ENCODE measurements at regions not wholly inside any gene's neighbourhood (a gene's known extent, or its start where the extent isn't known, plus 50 kb on each side); places are given as distances from the start of the nearest gene placed in this dataset.

- FAIRE-seq: no peak
- dilution Hi-C loops (cut with MboI; ENCODE audit: extremely low pct_ligation_motif_present, low sequenced_read_pairs): no loop called here
- Histone ChIP-seq H2AFZ (ENCODE audit: control insufficient read depth, low read length) (no peak overlapping the region), H3K79me2 (ENCODE audit: control insufficient read depth, insufficient read depth, low read length) (no peaks in the 10 kb centered on the region), H4K20me1 (ENCODE audit: control insufficient read depth, extremely low read depth, insufficient read depth, low read length) (no peaks in the 10 kb centered on the region), H3K27ac (ENCODE audit: control insufficient read depth, insufficient read depth, low read length) (no peak overlapping the region), H3K27me3 (ENCODE audit: control insufficient read depth, extremely low read depth, insufficient read depth, low read length) (peaks cover 13% of the 10 kb centered on the region), H3K9ac (ENCODE audit: control insufficient read depth, extremely low read depth, insufficient read depth, low read length) (no peak overlapping the region), H3K9me3 (ENCODE audit: control insufficient read depth, low read depth, low read length) (no peaks in the 10 kb centered on the region), H3K4me1 (ENCODE audit: control insufficient read depth, extremely low read depth, insufficient read depth, low read length) (no peaks in the 10 kb centered on the region), H3K4me2 (ENCODE audit: control insufficient read depth, extremely low read depth, insufficient read depth, low read depth, low read length) (no peak overlapping the region), H3K4me3 (ENCODE audit: control insufficient read depth in 2 of 3, extremely low read depth in 1 of 3, insufficient read depth in 2 of 3, low read depth in 1 of 3, low read length in 3 of 3) (no peak overlapping the region), H3K36me3 (ENCODE audit: control insufficient read depth in 2 of 2, extremely low read depth in 1 of 2, insufficient read depth in 2 of 2, low read length in 2 of 2) (no peaks in the 10 kb centered on the region), H3K9me1 (ENCODE audit: control insufficient read depth, extremely low read depth, insufficient read depth, low read length) (no peaks in the 10 kb centered on the region)
- DNase-seq (ENCODE audit: low read depth, low spot score): no peak
- TF ChIP-seq EZH2 (IDR thresholded peaks at IDR 0.05; ENCODE audit: low read length) (no peak), CTCF (optimal IDR thresholded peaks at IDR 0.05 in 1 of 3, IDR thresholded peaks at IDR 0.05 in 1 of 3, conservative IDR thresholded peaks at IDR 0.05 in 1 of 3; ENCODE audit: extremely low read depth in 1 of 3, insufficient read depth in 2 of 3, low read length in 3 of 3) (no peak)
Observed at GRCh38 chr1:11391886-11392285, 87.1 kb upstream of the DISP3 start.

GRCh38 chr1:11394592-11395245 is 84.2 kb upstream of the DISP3 start:
- FAIRE-seq (no peak), DNase-seq (ENCODE audit: low read depth, low spot score) (no peak)
- no peaks in the 10 kb centered on the region for H3K9me3 ChIP-seq (ENCODE audit: control insufficient read depth, low read depth, low read length)
- TF ChIP-seq EZH2 (IDR thresholded peaks at IDR 0.05; ENCODE audit: low read length) (no peak), CTCF (optimal IDR thresholded peaks at IDR 0.05 in 1 of 3, IDR thresholded peaks at IDR 0.05 in 1 of 3, conservative IDR thresholded peaks at IDR 0.05 in 1 of 3; ENCODE audit: extremely low read depth in 1 of 3, insufficient read depth in 2 of 3, low read length in 3 of 3) (no peak)
- H2AFZ ChIP-seq (ENCODE audit: control insufficient read depth, low read length): no peak overlapping the region
- H3K27me3 ChIP-seq (ENCODE audit: control insufficient read depth, extremely low read depth, insufficient read depth, low read length): peaks cover 7% of the 10 kb centered on the region
- H3K4me3 ChIP-seq (ENCODE audit: control insufficient read depth in 2 of 3, extremely low read depth in 1 of 3, insufficient read depth in 2 of 3, low read depth in 1 of 3, low read length in 3 of 3): no peak overlapping the region
- H3K36me3 ChIP-seq (ENCODE audit: control insufficient read depth in 2 of 2, extremely low read depth in 1 of 2, insufficient read depth in 2 of 2, low read length in 2 of 2): no peaks in the 10 kb centered on the region
- H4K20me1 ChIP-seq (ENCODE audit: control insufficient read depth, extremely low read depth, insufficient read depth, low read length): no peaks in the 10 kb centered on the region
- H3K9me1 ChIP-seq (ENCODE audit: control insufficient read depth, extremely low read depth, insufficient read depth, low read length): no peaks in the 10 kb centered on the region
- H3K79me2 ChIP-seq (ENCODE audit: control insufficient read depth, insufficient read depth, low read length): no peaks in the 10 kb centered on the region
- no peaks in the 10 kb centered on the region for H3K4me1 ChIP-seq (ENCODE audit: control insufficient read depth, extremely low read depth, insufficient read depth, low read length)
- no peak overlapping the region for H3K4me2 ChIP-seq (ENCODE audit: control insufficient read depth, extremely low read depth, insufficient read depth, low read depth, low read length)
- dilution Hi-C loops (cut with MboI; ENCODE audit: extremely low pct_ligation_motif_present, low sequenced_read_pairs): no loop called here
- H3K27ac ChIP-seq (ENCODE audit: control insufficient read depth, insufficient read depth, low read length): no peak overlapping the region
- H3K9ac ChIP-seq (ENCODE audit: control insufficient read depth, extremely low read depth, insufficient read depth, low read length): no peak overlapping the region
